Endothelial cell of umbilical vein (primary cell): ENCODE measurements at regions not wholly inside any gene's neighbourhood (a gene's known extent, or its start where the extent isn't known, plus 50 kb on each side); places are given as distances from the start of the nearest gene placed in this dataset.

Source experiments
- EZH2 ChIP-seq: IDR thresholded peaks from 2 replicates; pipeline ENCODE4 v1.6.1; 2012; ENCODE audit warnings: borderline replicate concordance, low read depth, mild to moderate bottlenecking, moderate library complexity, low read length, inconsistent platforms; ENCODE audit not compliant: severe bottlenecking
- JUN ChIP-seq: IDR thresholded peaks from 2 replicates; pipeline ENCODE4 v1.6.1; 2011; ENCODE audit warnings: borderline replicate concordance, low read depth; ENCODE audit not compliant: insufficient read length, insufficient read depth
- MAX ChIP-seq: IDR thresholded peaks from 2 replicates; pipeline ENCODE4 v1.6.1; 2011; ENCODE audit not compliant: insufficient read depth, insufficient read length
- POLR2A ChIP-seq: IDR thresholded peaks from 2 replicates; pipeline ENCODE4 v1.6.1; 2012; ENCODE audit warnings: low read depth, mild to moderate bottlenecking, control low read depth, low read length
- POLR2AphosphoS5 ChIP-seq: IDR thresholded peaks from 2 replicates; pipeline ENCODE4 v1.6.1; 2012; ENCODE audit warnings: low read depth, mild to moderate bottlenecking, control low read depth, low read length, moderate library complexity; ENCODE audit not compliant: insufficient read depth
- TF ChIP-seq, protein P1 (sequence below), 2 donors: IDR thresholded peaks; 1 replicate in 1 of 2; 2 replicates in 1 of 2; pipeline ENCODE4 v1.5.1; 2011; ENCODE audit warnings: low read length in 2 of 2, mild to moderate bottlenecking in 2 of 2, moderate library complexity in 2 of 2, control low read depth in 1 of 2, inconsistent platforms in 1 of 2, low read depth in 1 of 2; ENCODE audit not compliant: insufficient read depth in 1 of 2; ENCODE audit errors: extremely low read depth in 1 of 2

GRCh38 chr7:108815815-108816214 is 246.1 kb downstream of the DNAJB9 start:
- TF ChIP-seq, protein P1, sequence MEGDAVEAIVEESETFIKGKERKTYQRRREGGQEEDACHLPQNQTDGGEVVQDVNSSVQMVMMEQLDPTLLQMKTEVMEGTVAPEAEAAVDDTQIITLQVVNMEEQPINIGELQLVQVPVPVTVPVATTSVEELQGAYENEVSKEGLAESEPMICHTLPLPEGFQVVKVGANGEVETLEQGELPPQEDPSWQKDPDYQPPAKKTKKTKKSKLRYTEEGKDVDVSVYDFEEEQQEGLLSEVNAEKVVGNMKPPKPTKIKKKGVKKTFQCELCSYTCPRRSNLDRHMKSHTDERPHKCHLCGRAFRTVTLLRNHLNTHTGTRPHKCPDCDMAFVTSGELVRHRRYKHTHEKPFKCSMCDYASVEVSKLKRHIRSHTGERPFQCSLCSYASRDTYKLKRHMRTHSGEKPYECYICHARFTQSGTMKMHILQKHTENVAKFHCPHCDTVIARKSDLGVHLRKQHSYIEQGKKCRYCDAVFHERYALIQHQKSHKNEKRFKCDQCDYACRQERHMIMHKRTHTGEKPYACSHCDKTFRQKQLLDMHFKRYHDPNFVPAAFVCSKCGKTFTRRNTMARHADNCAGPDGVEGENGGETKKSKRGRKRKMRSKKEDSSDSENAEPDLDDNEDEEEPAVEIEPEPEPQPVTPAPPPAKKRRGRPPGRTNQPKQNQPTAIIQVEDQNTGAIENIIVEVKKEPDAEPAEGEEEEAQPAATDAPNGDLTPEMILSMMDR (IDR thresholded peaks at IDR 0.05; ENCODE audit: extremely low read depth in 1 of 2, insufficient read depth in 1 of 2, low read depth in 1 of 2, low read length in 2 of 2) = no peak
- TF ChIP-seq POLR2A = no peak
- no peak for TF ChIP-seq JUN
- TF ChIP-seq MAX = no peak
- no peak for TF ChIP-seq POLR2AphosphoS5
- no peak for TF ChIP-seq EZH2
